ENCODE measurements at regions not wholly inside any gene's neighbourhood (a gene's known extent, or its start where the extent isn't known, plus 50 kb on each side); places are given as distances from the start of the nearest gene placed in this dataset.

DNA sequence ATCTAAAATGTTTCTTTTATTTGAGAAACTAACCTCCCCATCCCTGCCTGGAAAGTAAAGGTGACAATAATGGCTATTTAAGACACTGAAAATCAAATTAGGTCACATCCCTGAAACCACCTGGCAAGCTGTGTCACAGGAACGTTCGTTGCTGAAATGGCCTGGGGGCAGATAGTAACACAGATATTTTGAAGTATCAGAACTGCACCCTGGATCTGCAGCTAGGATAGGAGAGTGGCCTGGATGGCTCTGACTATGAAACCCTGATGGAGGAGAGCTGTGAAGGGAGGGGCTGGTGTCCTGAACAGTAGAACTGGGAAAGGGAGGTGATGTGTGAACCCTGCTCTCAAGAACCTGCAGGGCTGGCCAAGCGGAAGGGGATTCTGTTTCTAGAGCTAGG is 648.3 kb upstream of the CFAP20DC start:
- H3K9me3 Mint-ChIP-seq = no peaks in the 10 kb centered on the region
- H3K4me3 Mint-ChIP-seq = no peak overlapping the region
- H3K27ac ChIP-seq (ENCODE audit: low read depth, low read length) = no peak overlapping the region
- no peaks in the 10 kb centered on the region for H3K4me1 Mint-ChIP-seq
- H3K36me3 Mint-ChIP-seq (ENCODE audit: low read depth) = no peaks in the 10 kb centered on the region
- no peaks in the 10 kb centered on the region for H3K9me3 ChIP-seq (ENCODE audit: control insufficient read depth, low read length)
- no peaks in the 10 kb centered on the region for H3K4me1 ChIP-seq (ENCODE audit: control insufficient read depth, insufficient read depth, low read length)
- no peak for DNase-seq
- no peak overlapping the region for H3K4me3 ChIP-seq (ENCODE audit: low read length)
- H3K27ac Mint-ChIP-seq = no peak overlapping the region
- H3K27me3 Mint-ChIP-seq (ENCODE audit: insufficient read depth) = no peaks in the 10 kb centered on the region
- H3K27me3 ChIP-seq (ENCODE audit: control insufficient read depth, insufficient read depth, low read length, poor library complexity, severe bottlenecking) = no peaks in the 10 kb centered on the region
- no peaks in the 10 kb centered on the region for H3K36me3 ChIP-seq (ENCODE audit: control insufficient read depth, insufficient read depth, low read length)
- TF ChIP-seq, protein P1, sequence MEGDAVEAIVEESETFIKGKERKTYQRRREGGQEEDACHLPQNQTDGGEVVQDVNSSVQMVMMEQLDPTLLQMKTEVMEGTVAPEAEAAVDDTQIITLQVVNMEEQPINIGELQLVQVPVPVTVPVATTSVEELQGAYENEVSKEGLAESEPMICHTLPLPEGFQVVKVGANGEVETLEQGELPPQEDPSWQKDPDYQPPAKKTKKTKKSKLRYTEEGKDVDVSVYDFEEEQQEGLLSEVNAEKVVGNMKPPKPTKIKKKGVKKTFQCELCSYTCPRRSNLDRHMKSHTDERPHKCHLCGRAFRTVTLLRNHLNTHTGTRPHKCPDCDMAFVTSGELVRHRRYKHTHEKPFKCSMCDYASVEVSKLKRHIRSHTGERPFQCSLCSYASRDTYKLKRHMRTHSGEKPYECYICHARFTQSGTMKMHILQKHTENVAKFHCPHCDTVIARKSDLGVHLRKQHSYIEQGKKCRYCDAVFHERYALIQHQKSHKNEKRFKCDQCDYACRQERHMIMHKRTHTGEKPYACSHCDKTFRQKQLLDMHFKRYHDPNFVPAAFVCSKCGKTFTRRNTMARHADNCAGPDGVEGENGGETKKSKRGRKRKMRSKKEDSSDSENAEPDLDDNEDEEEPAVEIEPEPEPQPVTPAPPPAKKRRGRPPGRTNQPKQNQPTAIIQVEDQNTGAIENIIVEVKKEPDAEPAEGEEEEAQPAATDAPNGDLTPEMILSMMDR (conservative IDR thresholded peaks at IDR 0.05) = no peak
- no peak overlapping the region for H3K9ac ChIP-seq (ENCODE audit: extremely low read depth, low read length, poor library complexity, severe bottlenecking)
- WGBS, 2 experiments (ENCODE audit: insufficient coverage in 1 of 2, insufficient read length in 1 of 2) = 80 to 92% methylated on average over 1 to 3 of the region's 3 CpGs

- Histone ChIP-seq H3K36me3 (ENCODE audit: control insufficient read depth, insufficient read depth, low read length) (no peaks in the 10 kb centered on the region), H3K27ac (ENCODE audit: low read depth, low read length) (no peak overlapping the region), H3K4me1 (ENCODE audit: control insufficient read depth, insufficient read depth, low read length) (no peaks in the 10 kb centered on the region), H3K27me3 (ENCODE audit: control insufficient read depth, insufficient read depth, low read length, poor library complexity, severe bottlenecking) (no peaks in the 10 kb centered on the region), H3K4me3 (ENCODE audit: low read length) (no peak overlapping the region), H3K9me3 (ENCODE audit: control insufficient read depth, low read length) (no peaks in the 10 kb centered on the region), H3K9ac (ENCODE audit: extremely low read depth, low read length, poor library complexity, severe bottlenecking) (no peak overlapping the region)
- Mint-ChIP-seq H3K36me3 (ENCODE audit: low read depth) (no peaks in the 10 kb centered on the region), H3K4me1 (no peaks in the 10 kb centered on the region), H3K27me3 (ENCODE audit: insufficient read depth) (no peaks in the 10 kb centered on the region), H3K4me3 (no peak overlapping the region), H3K27ac (no peak overlapping the region), H3K9me3 (no peaks in the 10 kb centered on the region)
- no peak for DNase-seq
- TF ChIP-seq, protein P1 (conservative IDR thresholded peaks at IDR 0.05) = no peak
Observed at GRCh38 chr3:59696783-59697182, 647.0 kb upstream of the CFAP20DC start.

GRCh38 chr3:59695860-59696259 is 646.0 kb upstream of the CFAP20DC start:
- Mint-ChIP-seq H3K36me3 (ENCODE audit: low read depth) (no peaks in the 10 kb centered on the region), H3K27me3 (ENCODE audit: insufficient read depth) (no peaks in the 10 kb centered on the region), H3K9me3 (no peaks in the 10 kb centered on the region), H3K4me3 (no peak overlapping the region), H3K4me1 (no peaks in the 10 kb centered on the region), H3K27ac (no peak overlapping the region)
- DNase-seq = no peak
- H3K9me3 ChIP-seq (ENCODE audit: control insufficient read depth, low read length) = no peaks in the 10 kb centered on the region
- no peak overlapping the region for H3K4me3 ChIP-seq (ENCODE audit: low read length)
- TF ChIP-seq, protein P1 (conservative IDR thresholded peaks at IDR 0.05) = no peak
- H3K27me3 ChIP-seq (ENCODE audit: control insufficient read depth, insufficient read depth, low read length, poor library complexity, severe bottlenecking) = no peaks in the 10 kb centered on the region
- no peak overlapping the region for H3K9ac ChIP-seq (ENCODE audit: extremely low read depth, low read length, poor library complexity, severe bottlenecking)
- 94% methylated on average over 3 to 4 of the region's 4 CpGs for WGBS, 2 experiments (ENCODE audit: insufficient coverage in 1 of 2, insufficient read length in 1 of 2)
- H3K36me3 ChIP-seq (ENCODE audit: control insufficient read depth, insufficient read depth, low read length) = no peaks in the 10 kb centered on the region
- H3K4me1 ChIP-seq (ENCODE audit: control insufficient read depth, insufficient read depth, low read length) = no peaks in the 10 kb centered on the region
- no peak overlapping the region for H3K27ac ChIP-seq (ENCODE audit: low read depth, low read length)

Data from endodermal cell (in vitro differentiated cells).